Right cardiac atrium (tissue), 5 donors: ENCODE measurements at regions not wholly inside any gene's neighbourhood (a gene's known extent, or its start where the extent isn't known, plus 50 kb on each side); places are given as distances from the start of the nearest gene placed in this dataset.

Source experiments
- ATAC-seq, 2 donors: fragments of 200-7000 bp; cut with Tn5 transposase; one replicate each; pipeline versions ENCODE4 v1.8.0 to v1.9.1; 2020; ENCODE audit warnings: moderate library complexity in 2 of 2, mild to moderate bottlenecking in 1 of 2
- DNase-seq, 3 donors: peaks; one replicate each; pipeline ENCODE4 v3.0.0-alpha.2; 2020
- H3K27ac ChIP-seq: one replicate; pipeline ENCODE4 v1.5.1; 2013; ENCODE audit warnings: mild to moderate bottlenecking, low read length, control low read depth, moderate library complexity
- H3K27me3 ChIP-seq: one replicate; pipeline ENCODE4 v1.6.1; 2013; ENCODE audit not compliant: control insufficient read depth, insufficient read depth
- H3K4me1 ChIP-seq: one replicate; pipeline ENCODE4 v1.6.1; 2013; ENCODE audit warnings: low read length; ENCODE audit not compliant: control insufficient read depth, insufficient read depth
- H3K4me3 ChIP-seq: one replicate; pipeline ENCODE4 v1.5.1; 2013; ENCODE audit warnings: low read length, control low read depth
- H3K9me3 ChIP-seq: one replicate; pipeline ENCODE4 v1.6.1; 2013; ENCODE audit warnings: low read length; ENCODE audit not compliant: control insufficient read depth
- WGBS: extraction: QIAGEN DNeasy Blood & Tissue Kit; methylation state at CpG from one replicate; pipeline ENCODE4 v1.1.7; 2013; 5-methylcytosine and 5-hydroxymethylcytosine counted together
- intact Hi-C, 4 donors: fragments of 100-400 bp; cut with DNase I; formaldehyde crosslinking; loops; one replicate each; pipeline versions ENCODE4 v1.11.0 to v1.14.0; 2022 to 2023
- donor health status: healthy with polysubstance abuse.
- donor health status: DM: no; HTN: yes; CAD: no.
- donor health status: DM: no; HTN: no; CAD: no.
- donor health status: DM: no; HTN: yes; CAD: no; lungs with severe emphysema.
- donor health status: DM: yes; HTN: yes; CAD: no.

DNA sequence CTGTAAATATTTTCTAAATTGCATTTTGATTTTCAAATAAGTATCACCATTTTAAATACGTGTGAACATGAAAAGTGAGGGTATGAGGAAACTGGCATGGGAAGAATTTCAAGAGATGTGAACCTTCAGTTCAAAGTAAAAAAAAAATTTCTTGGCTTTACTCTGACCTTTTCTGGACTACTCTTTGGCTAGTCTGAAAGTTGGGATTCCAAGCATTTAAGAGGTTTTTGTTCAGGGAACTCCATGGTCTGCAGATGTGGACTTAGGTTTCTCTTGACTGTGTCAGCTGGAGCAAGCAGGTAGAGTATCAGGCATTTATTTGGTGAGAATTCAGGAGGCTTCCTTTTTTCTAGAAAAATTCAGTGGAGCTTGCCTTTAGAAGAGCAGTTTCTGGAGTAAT, 311.6 kb downstream of the LRIG3 start:
- no peak for ATAC-seq
- no peak overlapping the region for H3K27ac ChIP-seq
- H3K4me1 ChIP-seq = no peaks in the 10 kb centered on the region
- no peak overlapping the region for H3K4me3 ChIP-seq
- H3K9me3 ChIP-seq = no peaks in the 10 kb centered on the region
- H3K27me3 ChIP-seq = no peaks in the 10 kb centered on the region
- no peak for DNase-seq
- 50% methylated on average over 1 of the region's 1 CpG for WGBS
- intact Hi-C loops = no loop called here

DNA sequence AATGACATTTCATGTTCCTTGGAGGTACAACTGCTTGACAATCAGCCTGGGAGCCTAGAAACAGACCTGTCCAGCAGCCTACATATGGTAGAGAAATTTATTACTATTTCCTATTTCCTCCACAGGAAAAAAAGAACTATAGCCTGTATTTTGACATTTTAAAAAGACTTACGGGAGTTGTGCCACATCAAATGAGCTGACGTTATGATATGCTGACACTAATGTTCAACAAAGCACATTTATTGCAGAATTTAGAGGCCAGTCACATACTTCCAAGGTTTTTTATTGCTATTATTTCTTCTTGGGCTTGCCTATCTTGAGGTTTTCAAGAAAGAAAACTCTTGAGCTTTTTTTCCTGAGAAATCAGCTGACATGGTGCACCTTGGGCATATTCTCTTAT, 305.3 kb downstream of the LRIG3 start:
- Histone ChIP-seq H3K4me3 (no peak overlapping the region), H3K4me1 (no peaks in the 10 kb centered on the region), H3K9me3 (no peaks in the 10 kb centered on the region), H3K27ac (no peak overlapping the region), H3K27me3 (no peaks in the 10 kb centered on the region)
- intact Hi-C loops = no loop called here
- ATAC-seq (no peak), DNase-seq (no peak)
- WGBS = 68% methylated on average over 2 of the region's 2 CpGs

DNA sequence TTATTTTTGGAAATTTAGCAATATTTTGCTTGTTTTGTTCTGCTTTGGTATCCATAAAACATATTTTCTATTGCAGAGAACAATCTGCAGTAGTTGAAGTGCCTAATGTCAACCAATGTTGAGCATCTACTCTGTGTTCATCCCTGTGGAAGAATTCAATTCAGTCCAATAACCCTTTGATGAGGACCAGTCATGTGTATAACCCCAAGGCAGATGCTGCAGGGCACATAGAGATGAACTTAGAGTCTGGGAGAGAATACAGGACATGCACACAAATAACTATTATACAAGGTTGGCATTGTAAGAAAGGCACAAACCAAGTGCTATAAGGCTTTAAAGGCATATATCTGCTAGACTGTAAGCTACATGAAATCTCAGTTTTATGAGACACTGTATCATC, 304.7 kb downstream of the LRIG3 start:
- DNase-seq (no peak), ATAC-seq (no peak)
- H3K4me1 ChIP-seq = no peaks in the 10 kb centered on the region
- H3K27me3 ChIP-seq = no peaks in the 10 kb centered on the region
- no peak overlapping the region for H3K4me3 ChIP-seq
- H3K27ac ChIP-seq = no peak overlapping the region
- no peaks in the 10 kb centered on the region for H3K9me3 ChIP-seq
- intact Hi-C loops = no loop called here

DNA sequence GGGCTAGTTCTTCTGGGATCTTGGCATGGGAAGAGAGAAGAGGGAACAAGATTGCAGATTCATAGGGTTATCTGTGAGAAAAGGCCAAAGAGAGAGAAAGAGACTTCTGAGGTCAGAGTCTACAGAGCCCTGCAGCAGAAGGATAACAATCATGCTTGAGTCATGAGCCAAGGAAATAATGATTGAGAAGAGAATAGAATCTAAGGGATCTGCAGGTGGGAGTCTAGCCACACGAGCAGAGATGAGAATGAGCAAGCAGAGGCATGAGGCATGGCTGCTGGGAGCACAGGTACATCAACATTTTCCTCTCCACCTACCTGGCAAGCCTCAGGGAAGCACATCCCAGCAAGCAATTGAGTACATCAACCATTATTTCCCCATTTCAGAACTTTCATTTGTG, 303.7 kb downstream of the LRIG3 start:
- 37% methylated on average over 1 of the region's 1 CpG for WGBS
- DNase-seq (no peak), ATAC-seq (no peak)
- Histone ChIP-seq H3K27me3 (no peaks in the 10 kb centered on the region), H3K9me3 (no peaks in the 10 kb centered on the region), H3K4me3 (no peak overlapping the region), H3K4me1 (no peaks in the 10 kb centered on the region), H3K27ac (no peak overlapping the region)
- intact Hi-C loops = no loop called here

- 95% methylated on average over 5 of the region's 5 CpGs for WGBS
- DNase-seq (peak in 1 of 3 donors; percentile 22), ATAC-seq (no peak)
- H3K4me3 ChIP-seq = no peak overlapping the region
- no peaks in the 10 kb centered on the region for H3K4me1 ChIP-seq
- intact Hi-C loops = no loop called here
- H3K9me3 ChIP-seq = no peaks in the 10 kb centered on the region
- no peak overlapping the region for H3K27ac ChIP-seq
- H3K27me3 ChIP-seq = no peaks in the 10 kb centered on the region
Observed at GRCh38 chr12:58621126-58621525, 299.2 kb downstream of the LRIG3 start.

DNA sequence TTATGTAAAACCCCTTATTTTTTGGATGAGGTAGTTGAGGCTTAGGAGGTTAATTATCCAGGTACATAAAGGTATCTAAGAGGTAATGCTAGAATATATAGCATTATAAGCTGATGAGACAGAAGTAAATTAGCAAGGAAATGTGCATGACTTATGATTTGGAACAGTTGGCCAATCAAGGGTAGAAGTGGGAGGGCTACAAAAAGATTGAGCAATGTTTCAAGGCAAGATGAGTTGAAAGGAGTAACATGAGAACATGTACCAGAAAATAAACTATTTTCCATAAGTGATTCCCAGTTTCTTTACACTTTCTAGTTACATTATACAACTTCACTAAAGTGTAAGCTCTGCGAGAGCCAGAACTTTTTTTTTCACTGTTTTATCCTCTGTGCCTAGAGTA, 290.9 kb downstream of the LRIG3 start:
- Histone ChIP-seq H3K27ac (no peak overlapping the region), H3K4me3 (no peak overlapping the region), H3K4me1 (no peaks in the 10 kb centered on the region), H3K27me3 (no peaks in the 10 kb centered on the region), H3K9me3 (no peaks in the 10 kb centered on the region)
- DNase-seq (no peak), ATAC-seq (no peak)
- intact Hi-C loops = no loop called here
- WGBS = 85% methylated on average over 1 of the region's 1 CpG

DNA sequence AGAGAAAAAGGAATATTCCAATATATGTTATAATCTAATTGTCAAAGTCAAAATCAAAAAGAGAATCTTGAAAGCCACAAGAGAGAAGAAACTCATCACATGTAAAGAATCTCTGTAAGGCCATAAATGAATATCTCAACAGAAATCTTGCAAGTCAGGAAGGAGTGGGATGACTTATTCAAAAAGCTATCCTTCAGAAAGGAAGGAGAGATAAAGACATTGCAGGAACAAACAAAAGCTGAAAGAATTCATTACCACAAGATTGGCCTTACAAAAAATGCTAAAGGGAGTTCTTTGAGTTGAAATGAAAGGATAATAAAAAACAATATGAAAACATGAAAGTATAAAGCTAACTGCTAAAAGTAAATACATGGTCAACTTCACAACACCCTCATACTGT, 286.8 kb downstream of the LRIG3 start:
- no peak overlapping the region for H3K27ac ChIP-seq
- H3K4me1 ChIP-seq = no peaks in the 10 kb centered on the region

GRCh38 chr12:58639318-58639934, 280.9 kb downstream of the LRIG3 start:
- no peak for DNase-seq
- ATAC-seq = no peak
- Histone ChIP-seq H3K9me3 (no peaks in the 10 kb centered on the region), H3K27ac (no peak overlapping the region), H3K27me3 (peaks cover 2% of the 10 kb centered on the region), H3K4me1 (no peaks in the 10 kb centered on the region), H3K4me3 (no peak overlapping the region)
- intact Hi-C loops = no loop called here
- WGBS = 60% methylated on average over 4 of the region's 4 CpGs

More for the DNA sequence above, 286.8 kb downstream of the LRIG3 start:
- intact Hi-C loops = no loop called here
- no peak for DNase-seq
- ATAC-seq = no peak
- H3K4me3 ChIP-seq = no peak overlapping the region
- H3K27me3 ChIP-seq = no peaks in the 10 kb centered on the region
- no peaks in the 10 kb centered on the region for H3K9me3 ChIP-seq

DNA sequence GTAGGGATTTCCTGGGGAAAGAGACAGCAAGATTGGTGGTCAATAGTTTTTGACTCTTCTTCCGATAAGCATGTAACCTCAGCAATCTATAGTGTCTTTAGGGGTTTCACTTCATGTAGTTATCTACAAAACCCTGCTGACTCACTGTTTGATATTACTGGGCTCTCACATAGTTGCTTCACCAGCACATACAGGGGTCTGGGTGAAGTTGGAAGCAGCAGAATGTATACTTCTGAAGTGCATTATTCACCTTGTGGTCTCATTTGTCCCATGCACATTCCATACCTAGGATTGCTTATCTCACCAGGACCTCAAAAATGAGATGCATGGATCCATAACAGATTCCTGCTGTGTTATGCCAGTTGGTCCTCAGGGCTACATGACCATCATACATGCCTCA, 280.0 kb downstream of the LRIG3 start:
- no peak for ATAC-seq
- Histone ChIP-seq H3K27me3 (peaks cover 2% of the 10 kb centered on the region), H3K4me3 (no peak overlapping the region), H3K9me3 (no peaks in the 10 kb centered on the region), H3K27ac (no peak overlapping the region), H3K4me1 (no peaks in the 10 kb centered on the region)
- 85% methylated on average over 1 of the region's 1 CpG for WGBS
- no peak for DNase-seq
- intact Hi-C loops = no loop called here

- Histone ChIP-seq H3K9me3 (no peaks in the 10 kb centered on the region), H3K4me3 (no peak overlapping the region), H3K27ac (no peak overlapping the region), H3K4me1 (peaks cover 1% of the 10 kb centered on the region), H3K27me3 (peaks cover 2% of the 10 kb centered on the region)
- WGBS = 55% methylated on average over 2 of the region's 2 CpGs
- ATAC-seq (no peak), DNase-seq (no peak)
- intact Hi-C loops = no loop called here
Observed at GRCh38 chr12:58645946-58646345, 274.4 kb downstream of the LRIG3 start.

DNA sequence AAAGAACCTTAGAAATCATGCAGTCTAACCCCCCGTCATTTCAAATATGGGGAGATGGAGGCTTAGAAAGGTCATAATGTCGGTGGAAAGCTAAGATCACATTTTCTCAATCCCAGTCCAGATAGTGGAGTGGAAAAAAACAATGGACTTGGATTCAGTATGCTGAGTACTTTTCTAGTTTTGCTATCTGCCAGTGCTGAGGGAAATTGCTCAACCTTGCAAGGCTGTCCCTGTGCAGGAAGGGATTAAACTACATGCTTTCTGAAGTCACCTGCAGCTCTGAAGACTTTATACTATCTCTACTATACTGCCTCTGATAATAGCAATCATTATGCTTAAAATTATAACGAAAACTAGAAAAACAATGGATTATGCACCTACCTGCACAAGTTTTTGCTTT, 272.8 kb downstream of the LRIG3 start:
- no peak overlapping the region for H3K27ac ChIP-seq
- H3K4me3 ChIP-seq = no peak overlapping the region
- ATAC-seq (no peak), DNase-seq (no peak)
- no peaks in the 10 kb centered on the region for H3K9me3 ChIP-seq
- WGBS = 64% methylated on average over 3 of the region's 3 CpGs
- peaks cover 2% of the 10 kb centered on the region for H3K27me3 ChIP-seq
- intact Hi-C loops = no loop called here
- peaks cover 1% of the 10 kb centered on the region for H3K4me1 ChIP-seq

- 74% methylated on average over 4 of the region's 4 CpGs for WGBS
- peaks cover 2% of the 10 kb centered on the region for H3K27me3 ChIP-seq
- intact Hi-C loops = no loop called here
Observed at GRCh38 chr12:58648176-58648575, 272.1 kb downstream of the LRIG3 start.

More at GRCh38 chr12:58648176-58648575, 272.1 kb downstream of the LRIG3 start:
- DNase-seq = no peak
- no peak overlapping the region for H3K4me3 ChIP-seq
- H3K9me3 ChIP-seq = no peaks in the 10 kb centered on the region
- ATAC-seq = no peak
- peaks cover 1% of the 10 kb centered on the region for H3K4me1 ChIP-seq
- H3K27ac ChIP-seq = no peak overlapping the region
